Stimulated activated CD4-positive, alpha-beta T cell treated with anti-CD3 and anti-CD28 coated beads, Interleukin-1b, Interleukin-23, amount 100 ng/mL, for 24 hours (primary cell): ENCODE measurements at regions not wholly inside any gene's neighbourhood (a gene's known extent, or its start where the extent isn't known, plus 50 kb on each side); places are given as distances from the start of the nearest gene placed in this dataset.
A peak's percentile ranks its signal among the peaks of the same experiment; 100 is the strongest.

Source experiments
- DNase-seq, 4 experiments: peaks; one replicate each; pipeline ENCODE4 v3.0.0-alpha.2; 2020; ENCODE audit warnings: low read depth in 4 of 4, low spot score in 1 of 4

DNA sequence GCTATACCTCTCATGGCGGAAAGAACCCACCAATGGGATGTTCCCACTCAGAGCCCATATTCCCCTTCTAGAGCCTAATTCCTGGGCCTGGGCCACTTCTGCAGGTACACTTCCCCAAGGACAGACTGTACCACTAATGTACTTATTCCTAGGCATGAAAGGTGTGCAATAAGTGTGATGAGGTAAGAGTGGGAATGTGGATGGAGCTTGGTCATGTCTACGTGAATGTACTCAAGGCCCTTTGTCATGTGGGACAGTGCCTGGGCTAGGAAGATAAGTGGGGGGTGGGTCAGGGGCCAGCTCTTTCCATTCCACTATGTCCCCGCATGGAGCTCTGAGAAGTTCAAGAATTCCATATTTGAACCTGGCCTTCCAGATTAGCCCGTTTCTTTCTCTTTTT is 63.4 kb upstream of the FUT8 start:
- no peak for DNase-seq

- no peak for DNase-seq
Measured at GRCh38 chr14:65351493-65352194, 60.9 kb upstream of the FUT8 start.

DNA sequence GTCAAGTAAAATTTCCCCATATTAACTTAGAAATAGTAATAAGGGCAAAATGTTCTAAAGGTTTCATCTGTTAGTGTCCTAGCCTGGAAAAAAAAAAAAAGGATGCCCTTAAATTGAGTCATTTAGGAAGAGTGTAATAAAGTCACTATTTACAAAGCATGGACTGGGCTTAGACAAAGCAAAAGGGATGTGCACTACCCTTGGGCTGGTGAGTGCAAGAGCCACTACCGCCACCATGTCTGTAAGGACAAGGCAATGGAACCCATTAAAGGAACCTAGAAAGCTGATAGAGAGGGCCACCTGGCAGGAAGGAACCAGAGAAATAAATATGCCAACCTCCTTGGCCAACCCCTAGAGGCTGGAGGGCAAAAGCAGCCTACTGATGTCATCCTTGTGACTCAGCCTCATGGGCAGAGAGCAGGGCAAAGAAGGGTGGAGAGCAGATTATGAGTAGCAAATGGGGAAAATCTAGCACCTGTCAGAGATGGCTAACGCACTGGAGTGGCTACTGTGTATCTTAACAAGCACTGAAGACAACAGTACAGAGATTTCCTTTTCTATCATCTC is 59.5 kb upstream of the FUT8 start:
- no peak for DNase-seq

DNA sequence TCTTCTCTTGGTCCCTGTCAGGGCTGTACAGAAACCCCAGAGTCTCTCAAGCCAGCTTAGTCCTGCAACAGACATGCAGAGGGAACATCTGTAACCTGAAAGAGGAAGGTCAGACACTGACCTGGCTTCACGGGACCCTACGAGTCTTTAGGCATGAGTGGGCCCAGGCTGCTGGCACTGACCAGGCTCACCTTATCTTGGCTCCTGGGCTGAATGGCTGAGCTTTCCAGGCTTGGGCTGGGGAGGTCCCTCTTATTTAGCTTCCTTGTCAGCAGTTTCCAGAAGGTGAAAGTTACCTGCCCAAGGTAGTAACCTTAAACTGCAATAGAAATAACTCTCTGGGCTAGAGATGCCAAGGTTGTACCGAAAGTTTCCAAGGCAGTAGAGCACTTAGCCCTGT is 58.4 kb upstream of the FUT8 start:
- DNase-seq = no peak

DNA sequence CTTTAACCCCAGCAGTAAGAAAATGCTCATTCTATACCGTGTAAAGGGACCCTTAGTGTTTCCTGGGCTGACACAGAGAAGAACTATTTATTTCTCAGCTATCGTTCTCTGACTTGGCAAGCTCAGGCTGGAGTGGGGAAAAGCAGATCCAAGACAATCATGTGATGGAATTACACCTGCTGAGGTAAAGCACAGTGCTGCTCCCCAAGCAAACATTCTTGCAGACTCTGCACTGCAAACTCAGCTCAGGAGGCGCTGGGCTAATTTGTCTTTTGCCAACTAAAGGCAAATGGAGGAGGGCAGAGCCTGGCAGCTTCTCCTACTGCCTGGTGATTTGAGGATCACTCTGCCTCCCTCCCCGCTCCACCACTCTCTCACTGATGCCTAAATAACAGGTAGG is 57.8 kb upstream of the FUT8 start:
- no peak for DNase-seq

DNA sequence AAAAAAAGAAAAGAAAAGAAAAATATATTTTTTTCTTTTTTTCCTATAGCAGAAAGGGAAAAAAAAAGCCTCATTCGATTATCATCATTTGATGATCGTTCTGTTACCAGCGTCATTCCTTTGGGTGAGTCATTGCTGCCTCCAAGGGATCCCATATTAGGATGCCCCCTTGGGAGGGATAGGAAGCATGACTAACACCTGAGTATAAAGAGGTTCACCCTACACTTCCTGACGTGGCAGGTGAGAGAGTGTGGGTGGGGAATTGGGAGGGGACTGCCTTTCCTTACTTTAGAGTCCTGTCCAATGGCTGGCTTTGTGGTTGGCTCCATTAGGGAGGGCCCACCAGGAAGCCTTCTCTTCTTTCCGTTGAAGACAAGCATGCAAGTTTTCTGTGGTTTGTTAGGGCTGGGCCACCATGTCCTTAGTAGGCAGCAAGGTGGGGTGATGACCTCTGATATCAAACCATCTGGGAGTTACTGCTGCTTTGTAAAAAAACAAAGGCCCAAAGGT is 56.1 kb upstream of the FUT8 start:
- peak in 1 of 4 experiments; percentile 32 for DNase-seq

DNA sequence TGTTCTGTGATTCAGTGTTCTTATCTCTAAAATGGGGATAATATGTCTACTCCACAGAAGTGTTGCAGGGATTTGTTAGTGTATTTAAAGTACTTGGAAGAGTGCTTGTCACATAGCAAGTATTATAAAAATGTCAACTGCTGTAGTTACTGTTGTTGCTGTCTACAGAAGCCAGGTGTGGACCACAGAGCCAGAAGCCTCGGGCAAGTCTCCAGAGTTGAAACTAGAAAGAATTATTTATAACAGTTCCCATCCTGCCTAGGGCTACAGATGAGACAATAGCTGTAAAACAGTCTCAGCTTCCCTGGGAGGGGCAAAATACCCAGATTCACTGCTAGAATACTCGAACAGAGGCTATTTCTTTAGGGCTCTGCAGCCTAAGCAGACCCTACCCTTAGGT is 55.4 kb upstream of the FUT8 start:
- DNase-seq = no peak

- no peak for DNase-seq
Measured at GRCh38 chr14:65357689-65358088, 54.8 kb upstream of the FUT8 start.

DNA sequence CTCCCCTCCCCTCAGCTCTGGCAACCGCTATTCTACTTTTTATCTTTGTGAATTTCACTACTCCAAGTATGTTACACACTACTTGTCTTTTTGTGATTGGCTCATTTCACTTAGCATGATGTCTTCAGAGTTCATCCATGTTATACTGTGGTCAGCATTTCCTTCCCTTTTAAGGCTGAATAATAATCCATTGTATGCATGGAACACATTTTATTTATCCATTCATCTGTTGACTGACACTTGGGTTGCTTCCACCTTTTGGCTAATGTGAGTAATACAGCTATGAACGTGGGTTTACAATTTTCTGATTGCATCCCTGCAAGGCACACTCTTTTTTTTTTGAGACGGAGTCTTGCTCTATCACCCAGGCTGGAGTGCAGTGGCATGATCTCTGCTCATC is 53.0 kb upstream of the FUT8 start:
- no peak for DNase-seq

GRCh38 chr14:65360144-65360784 is 52.3 kb upstream of the FUT8 start:
- no peak for DNase-seq

DNA sequence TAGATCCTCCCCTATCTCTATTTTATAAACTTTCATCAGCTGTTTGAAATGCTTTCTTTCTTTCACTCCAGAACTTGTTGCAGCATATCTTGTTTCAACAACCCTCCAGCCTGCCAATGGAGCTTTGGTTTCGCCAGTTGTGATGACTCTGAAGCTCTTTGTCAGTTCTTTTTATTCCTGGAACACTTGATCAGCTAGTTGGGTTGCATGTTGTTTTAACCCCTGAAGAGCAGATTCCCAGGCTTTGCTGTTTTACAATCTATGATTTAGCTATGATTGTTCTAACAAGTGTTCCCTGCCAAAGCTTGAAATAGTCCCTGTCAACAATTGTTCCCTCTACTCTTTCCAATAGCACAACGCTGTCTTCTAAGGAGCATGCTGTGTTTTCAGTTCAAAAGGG is 50.6 kb upstream of the FUT8 start:
- DNase-seq = no peak
